Neuronal stem cell (in vitro differentiated cells): ENCODE measurements at regions not wholly inside any gene's neighbourhood (a gene's known extent, or its start where the extent isn't known, plus 50 kb on each side); places are given as distances from the start of the nearest gene placed in this dataset.

Source experiments
- DNase-seq: peaks from one replicate; pipeline ENCODE4 v3.0.0-alpha.2; 2013; ENCODE audit warnings: low spot score
- H2AFZ ChIP-seq: one replicate; pipeline ENCODE4 v1.6.1; 2013; ENCODE audit warnings: mild to moderate bottlenecking, low read length, inconsistent platforms
- H2AK5ac ChIP-seq: 2 replicates; pipeline ENCODE4 v1.6.1; 2013; ENCODE audit warnings: low read depth, mild to moderate bottlenecking, inconsistent platforms, low read length, moderate library complexity, mixed read lengths
- H2BK120ac ChIP-seq: 2 replicates; pipeline ENCODE4 v1.6.1; 2013; ENCODE audit warnings: low read depth, mild to moderate bottlenecking, inconsistent platforms, low read length, moderate library complexity, mixed read lengths
- H2BK12ac ChIP-seq: one replicate; pipeline ENCODE4 v1.6.1; 2013; ENCODE audit warnings: low read length, inconsistent platforms
- H2BK15ac ChIP-seq: 2 replicates; pipeline ENCODE4 v1.6.1; 2013; ENCODE audit warnings: mild to moderate bottlenecking, low read length, inconsistent platforms, mixed read lengths
- H2BK5ac ChIP-seq: one replicate; pipeline ENCODE4 v1.6.1; 2013; ENCODE audit warnings: inconsistent platforms, mild to moderate bottlenecking, low read length, moderate library complexity
- H3K14ac ChIP-seq: one replicate; pipeline ENCODE4 v1.6.1; 2013; ENCODE audit warnings: low read length, inconsistent platforms
- H3K18ac ChIP-seq: 2 replicates; pipeline ENCODE4 v1.6.1; 2013; ENCODE audit warnings: low read length, inconsistent platforms
- H3K23ac ChIP-seq: 2 replicates; pipeline ENCODE4 v1.6.1; 2013; ENCODE audit warnings: low read depth, mild to moderate bottlenecking, mixed read lengths, low read length, inconsistent platforms; ENCODE audit not compliant: poor library complexity
- H3K27ac ChIP-seq: replicated peaks from 3 replicates; pipeline ENCODE4 v1.5.1; 2013; ENCODE audit warnings: low read length, inconsistent platforms
- H3K27me3 ChIP-seq, 3 experiments: 2 replicates each; pipeline ENCODE4 v1.6.1; 2013; ENCODE audit warnings: low read length in 3 of 3, mild to moderate bottlenecking in 2 of 3, inconsistent platforms in 1 of 3, low read depth in 1 of 3, mixed read lengths in 1 of 3, moderate library complexity in 1 of 3; ENCODE audit not compliant: control insufficient read depth in 3 of 3, insufficient read depth in 3 of 3
- H3K36me3 ChIP-seq, 2 donors: replicated peaks in 1 of 2; 2 replicates each; pipeline ENCODE4 v1.6.1; 2013; ENCODE audit warnings: low read length in 2 of 2; ENCODE audit not compliant: control insufficient read depth in 2 of 2, insufficient read depth in 2 of 2
- H3K4ac ChIP-seq: 2 replicates; pipeline ENCODE4 v1.6.1; 2013; ENCODE audit warnings: inconsistent platforms, mild to moderate bottlenecking, low read length, moderate library complexity
- H3K4me1 ChIP-seq, 2 donors: 1 replicate in 1 of 2; 2 replicates in 1 of 2; pipeline ENCODE4 v1.6.1; 2013; ENCODE audit warnings: low read length in 2 of 2, low read depth in 1 of 2; ENCODE audit not compliant: control insufficient read depth in 2 of 2, insufficient read depth in 1 of 2
- H3K4me2 ChIP-seq: one replicate; pipeline ENCODE4 v1.6.1; 2013; ENCODE audit warnings: mild to moderate bottlenecking, low read length, inconsistent platforms; ENCODE audit not compliant: insufficient read depth, poor library complexity, severe bottlenecking
- H3K4me3 ChIP-seq, 2 donors: 2 replicates each; pipeline ENCODE4 v1.5.1; 2013; ENCODE audit warnings: low read length in 2 of 2, mild to moderate bottlenecking in 2 of 2, inconsistent platforms in 1 of 2, moderate library complexity in 1 of 2
- H3K79me1 ChIP-seq: one replicate; pipeline ENCODE4 v1.6.1; 2013; ENCODE audit warnings: low read depth, mild to moderate bottlenecking, inconsistent platforms, low read length, moderate library complexity
- H3K9ac ChIP-seq: one replicate; pipeline ENCODE4 v1.6.1; 2013; ENCODE audit warnings: mild to moderate bottlenecking, low read depth, low read length, inconsistent platforms; ENCODE audit not compliant: poor library complexity
- H3K9me3 ChIP-seq, 2 donors: replicated peaks in 1 of 2; 2 replicates each; pipeline versions ENCODE3 to v1.6.1; 2013; ENCODE audit warnings: low read length in 2 of 2, mild to moderate bottlenecking in 2 of 2, inconsistent platforms in 1 of 2, low read depth in 1 of 2, mixed read lengths in 1 of 2, moderate library complexity in 1 of 2; ENCODE audit not compliant: control insufficient read depth in 2 of 2, insufficient read depth in 1 of 2
- H4K8ac ChIP-seq: one replicate; pipeline ENCODE4 v1.6.1; 2013; ENCODE audit warnings: low read depth, mild to moderate bottlenecking, inconsistent platforms, low read length, moderate library complexity
- H4K91ac ChIP-seq: one replicate; pipeline ENCODE4 v1.6.1; 2013; ENCODE audit warnings: low read length, low read depth, mild to moderate bottlenecking, inconsistent platforms; ENCODE audit not compliant: poor library complexity
- WGBS, 2 donors: extraction: QIAGEN DNeasy Blood & Tissue Kit; methylation state at CpG; one replicate each; pipeline ENCODE4 v1.1.7; 2013; ENCODE audit warnings: missing lambda C conversion rate in 2 of 2, mixed read lengths in 1 of 2; ENCODE audit not compliant: insufficient read length in 2 of 2, insufficient replicate concordance in 1 of 2; ENCODE audit errors: extremely low coverage in 2 of 2; 5-methylcytosine and 5-hydroxymethylcytosine counted together

DNA sequence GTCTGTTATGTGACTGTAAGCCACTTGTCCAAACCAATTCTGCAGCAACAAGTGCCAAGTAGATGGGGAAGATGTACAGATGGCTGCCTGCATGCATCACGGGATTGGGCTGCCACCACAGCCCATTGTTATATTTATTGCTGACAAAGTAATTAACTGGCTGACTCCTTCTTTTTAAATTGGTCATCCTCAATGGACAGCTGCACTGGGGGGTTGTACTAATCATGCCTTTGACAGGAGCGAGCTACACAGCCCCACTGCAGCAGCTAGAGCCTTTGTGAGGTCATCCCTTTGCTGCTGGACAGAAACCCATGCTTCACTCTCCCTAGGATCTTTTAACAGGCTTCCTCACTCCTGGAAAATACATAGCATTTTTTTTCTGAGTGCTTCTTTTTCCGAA is 146.7 kb upstream of the CXXC4 start:
- Histone ChIP-seq H4K8ac (no peak overlapping the region), H3K4me2 (no peak overlapping the region), H3K23ac (no peak overlapping the region), H3K18ac (peak overlapping the region; percentile 28), H3K36me3 (no peaks in the 10 kb centered on the region), H3K27ac (peak overlapping the region; percentile 23), H2BK12ac (no peak overlapping the region), H2BK5ac (no peak overlapping the region), H3K14ac (no peak overlapping the region), H3K4me1 (peaks cover 2 to 14% of the 10 kb centered on the region in 2 donors), H2AK5ac (no peak overlapping the region), H2BK15ac (no peak overlapping the region), H3K4me3 (no peak overlapping the region), H2AFZ (peak overlapping the region; percentile 74), H3K9me3 (peaks cover 0 to 2% of the 10 kb centered on the region in 2 donors), H3K27me3 (no peaks in the 10 kb centered on the region), H2BK120ac (no peak overlapping the region), H3K9ac (no peak overlapping the region), H3K79me1 (no peaks in the 10 kb centered on the region), H3K4ac (no peak overlapping the region), H4K91ac (no peak overlapping the region)
- peak; percentile 46 for DNase-seq
- WGBS, 2 donors = no CpG with 5 or more reads among the region's 3 CpGs

DNA sequence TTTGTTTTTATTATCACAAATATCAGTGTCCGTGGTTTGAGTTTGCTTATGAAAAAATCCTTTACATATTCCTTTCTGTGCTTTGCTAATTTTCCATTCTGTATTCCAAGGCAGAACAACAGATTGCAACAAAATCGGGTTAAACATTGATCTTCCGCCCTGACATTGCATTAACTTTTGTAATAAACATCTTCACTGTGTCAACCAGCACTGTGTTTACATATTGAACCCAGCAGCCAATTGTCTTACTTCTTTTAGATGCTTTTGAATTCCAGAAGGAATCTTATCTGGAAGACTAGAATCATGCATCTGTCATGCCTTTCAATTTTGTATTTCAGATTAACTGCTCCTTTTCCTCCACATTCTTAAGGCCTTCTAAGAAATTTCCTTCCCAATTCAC is 147.8 kb upstream of the CXXC4 start:
- no peaks in the 10 kb centered on the region for H3K79me1 ChIP-seq
- H3K4me1 ChIP-seq = peaks cover 2 to 14% of the 10 kb centered on the region in 2 donors
- no peak for DNase-seq
- WGBS, 2 donors = no CpG with 5 or more reads among the region's 3 CpGs
- no peak overlapping the region for H2BK15ac ChIP-seq
- no peaks in the 10 kb centered on the region for H3K27me3 ChIP-seq
- no peaks in the 10 kb centered on the region for H3K36me3 ChIP-seq
- H3K18ac ChIP-seq = no peak overlapping the region
- H3K9me3 ChIP-seq = peaks cover 0 to 2% of the 10 kb centered on the region in 2 donors
- no peak overlapping the region for H3K4me2 ChIP-seq
- no peak overlapping the region for H3K4me3 ChIP-seq
- no peak overlapping the region for H2BK12ac ChIP-seq
- H3K23ac ChIP-seq = no peak overlapping the region
- no peak overlapping the region for H4K8ac ChIP-seq
- H2BK5ac ChIP-seq = no peak overlapping the region
- H3K27ac ChIP-seq = no peak overlapping the region
- no peak overlapping the region for H3K4ac ChIP-seq
- no peak overlapping the region for H3K9ac ChIP-seq
- peak overlapping the region; percentile 40 for H2AFZ ChIP-seq
- no peak overlapping the region for H3K14ac ChIP-seq
- no peak overlapping the region for H2AK5ac ChIP-seq
- H2BK120ac ChIP-seq = no peak overlapping the region
- H4K91ac ChIP-seq = no peak overlapping the region

DNA sequence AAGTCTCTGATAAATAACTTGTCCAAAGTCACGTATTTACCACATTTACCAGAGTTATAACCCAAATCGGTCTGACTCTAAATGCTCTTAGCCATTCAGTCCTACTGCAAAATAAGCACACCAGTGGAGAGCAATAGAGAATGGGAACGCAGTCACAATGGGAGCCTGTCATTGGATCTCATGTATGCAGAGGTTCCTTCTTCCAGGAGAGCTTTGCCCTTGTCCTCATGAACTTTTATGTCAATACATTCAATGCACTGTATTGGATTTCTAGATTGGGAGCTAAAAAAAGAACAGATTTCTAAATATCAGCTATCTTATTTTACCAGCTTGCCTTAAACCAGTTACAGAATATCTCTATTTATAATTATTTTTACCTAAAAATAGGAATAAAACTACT is 149.1 kb upstream of the CXXC4 start:
- no CpG with 5 or more reads among the region's 3 CpGs for WGBS, 2 donors
- Histone ChIP-seq H3K36me3 (no peaks in the 10 kb centered on the region), H2BK120ac (no peak overlapping the region), H3K4ac (no peak overlapping the region), H3K79me1 (no peaks in the 10 kb centered on the region), H4K8ac (no peak overlapping the region), H2BK12ac (no peak overlapping the region), H3K4me2 (no peak overlapping the region), H2BK15ac (no peak overlapping the region), H3K9ac (no peak overlapping the region), H3K23ac (no peak overlapping the region), H2BK5ac (no peak overlapping the region), H3K4me3 (no peak overlapping the region), H3K27ac (no peak overlapping the region), H2AK5ac (no peak overlapping the region), H2AFZ (no peak overlapping the region), H4K91ac (no peak overlapping the region), H3K14ac (no peak overlapping the region), H3K27me3 (no peaks in the 10 kb centered on the region), H3K4me1 (peaks cover 2 to 14% of the 10 kb centered on the region in 2 donors), H3K9me3 (peaks cover 0 to 2% of the 10 kb centered on the region in 2 donors), H3K18ac (no peak overlapping the region)
- no peak for DNase-seq

DNA sequence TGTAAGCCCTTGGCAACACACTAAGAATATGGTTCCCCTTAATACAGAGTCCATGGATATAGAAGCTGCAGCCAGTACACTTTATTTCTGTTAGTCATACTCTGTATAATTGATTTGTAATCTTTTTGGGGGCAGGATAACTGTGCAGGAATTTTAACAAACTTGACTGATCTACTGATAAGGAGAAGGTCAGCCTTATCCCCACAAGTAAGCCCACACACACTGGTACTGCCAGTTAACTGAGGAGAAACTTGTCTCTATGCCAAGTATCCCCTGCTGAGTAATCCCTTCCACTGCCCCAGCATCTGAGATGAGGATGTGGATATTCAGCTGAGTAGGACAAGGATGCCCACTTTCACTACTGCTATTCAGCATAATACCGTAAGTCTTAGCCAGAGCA is 154.9 kb upstream of the CXXC4 start:
- Histone ChIP-seq H3K18ac (no peak overlapping the region), H4K91ac (no peak overlapping the region)
- WGBS, 2 donors = no CpG with 5 or more reads among the region's 1 CpG

More for the DNA sequence above, 154.9 kb upstream of the CXXC4 start:
- Histone ChIP-seq H2AK5ac (no peak overlapping the region), H2AFZ (no peak overlapping the region), H3K4me1 (no peaks in the 10 kb centered on the region), H2BK5ac (no peak overlapping the region), H3K14ac (no peak overlapping the region), H3K4ac (no peak overlapping the region), H3K27me3 (no peaks in the 10 kb centered on the region), H3K9ac (no peak overlapping the region), H3K9me3 (peaks cover 0 to 2% of the 10 kb centered on the region in 2 donors), H3K36me3 (no peaks in the 10 kb centered on the region), H2BK120ac (no peak overlapping the region), H2BK15ac (no peak overlapping the region), H3K4me2 (no peak overlapping the region), H3K23ac (no peak overlapping the region), H2BK12ac (no peak overlapping the region), H3K4me3 (no peak overlapping the region), H3K27ac (no peak overlapping the region), H4K8ac (no peak overlapping the region), H3K79me1 (no peaks in the 10 kb centered on the region)
- no peak for DNase-seq
